ENCODE measurements at regions not wholly inside any gene's neighbourhood (a gene's known extent, or its start where the extent isn't known, plus 50 kb on each side); places are given as distances from the start of the nearest gene placed in this dataset.

- H3K9me3 Mint-ChIP-seq (ENCODE audit: unreplicated experiment), result no peaks in the 10 kb centered on the region
- no peak overlapping the region for H3K27ac Mint-ChIP-seq (ENCODE audit: unreplicated experiment)
- no peak for DNase-seq
- H3K4me1 Mint-ChIP-seq (ENCODE audit: low read depth, unreplicated experiment), result peaks cover 4% of the 10 kb centered on the region
- H3K4me3 Mint-ChIP-seq (ENCODE audit: unreplicated experiment), result no peak overlapping the region
- H3K36me3 Mint-ChIP-seq (ENCODE audit: unreplicated experiment), result peaks cover 6% of the 10 kb centered on the region
- TF ChIP-seq, protein P1, sequence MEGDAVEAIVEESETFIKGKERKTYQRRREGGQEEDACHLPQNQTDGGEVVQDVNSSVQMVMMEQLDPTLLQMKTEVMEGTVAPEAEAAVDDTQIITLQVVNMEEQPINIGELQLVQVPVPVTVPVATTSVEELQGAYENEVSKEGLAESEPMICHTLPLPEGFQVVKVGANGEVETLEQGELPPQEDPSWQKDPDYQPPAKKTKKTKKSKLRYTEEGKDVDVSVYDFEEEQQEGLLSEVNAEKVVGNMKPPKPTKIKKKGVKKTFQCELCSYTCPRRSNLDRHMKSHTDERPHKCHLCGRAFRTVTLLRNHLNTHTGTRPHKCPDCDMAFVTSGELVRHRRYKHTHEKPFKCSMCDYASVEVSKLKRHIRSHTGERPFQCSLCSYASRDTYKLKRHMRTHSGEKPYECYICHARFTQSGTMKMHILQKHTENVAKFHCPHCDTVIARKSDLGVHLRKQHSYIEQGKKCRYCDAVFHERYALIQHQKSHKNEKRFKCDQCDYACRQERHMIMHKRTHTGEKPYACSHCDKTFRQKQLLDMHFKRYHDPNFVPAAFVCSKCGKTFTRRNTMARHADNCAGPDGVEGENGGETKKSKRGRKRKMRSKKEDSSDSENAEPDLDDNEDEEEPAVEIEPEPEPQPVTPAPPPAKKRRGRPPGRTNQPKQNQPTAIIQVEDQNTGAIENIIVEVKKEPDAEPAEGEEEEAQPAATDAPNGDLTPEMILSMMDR (IDR thresholded peaks at IDR 0.05; ENCODE audit: partially characterized antibody, unreplicated experiment), result no peak
- H3K27me3 Mint-ChIP-seq (ENCODE audit: unreplicated experiment), result peaks cover 6% of the 10 kb centered on the region
Measured at GRCh38 chr5:57551251-57551650, 68.6 kb upstream of the ACTBL2 start.

DNA sequence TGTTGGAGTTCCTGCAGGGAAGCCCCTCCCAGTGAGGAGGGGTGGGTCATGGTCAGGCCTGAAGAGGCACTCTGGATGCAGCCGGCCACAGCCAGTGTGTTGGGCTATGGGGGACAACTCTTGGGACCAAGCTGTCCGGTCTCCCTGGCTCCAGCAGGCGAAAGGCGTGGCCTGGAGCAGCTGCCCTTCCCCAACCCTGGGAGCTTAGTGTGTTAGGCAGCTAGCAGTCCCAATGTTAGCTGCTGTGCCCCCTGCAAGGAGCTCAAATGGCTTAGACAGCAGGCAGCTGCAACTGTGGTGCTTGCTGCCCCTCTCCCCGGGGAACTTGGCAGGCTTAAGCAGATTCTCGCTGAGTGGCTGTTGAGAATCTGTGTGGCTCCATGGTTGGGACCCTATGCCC, 67.5 kb upstream of the ACTBL2 start:
- H3K4me3 Mint-ChIP-seq (ENCODE audit: unreplicated experiment), result no peak overlapping the region
- peak; percentile 50 for DNase-seq
- TF ChIP-seq, protein P1 (IDR thresholded peaks at IDR 0.05; ENCODE audit: partially characterized antibody, unreplicated experiment), result no peak

DNA sequence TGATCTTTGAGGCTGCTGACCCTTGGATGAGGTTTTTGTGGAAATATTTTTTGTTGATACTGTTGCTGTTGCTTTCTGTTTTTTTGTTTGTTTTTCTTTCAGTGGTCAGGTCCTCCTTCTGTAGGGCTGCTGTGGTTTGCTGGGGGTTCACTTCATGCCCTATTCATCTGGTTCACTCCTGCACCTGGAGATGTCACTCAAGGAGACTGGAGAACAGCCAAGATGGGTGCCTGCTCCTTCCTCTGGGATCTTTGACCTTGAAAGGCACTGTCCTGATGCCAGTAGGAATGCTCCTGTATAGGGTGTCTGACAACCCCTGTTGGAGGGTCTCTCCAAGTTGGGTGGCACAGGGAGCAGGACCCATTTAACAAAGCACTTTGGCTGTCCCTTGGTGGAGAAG, 67.0 kb upstream of the ACTBL2 start:
- Mint-ChIP-seq H3K27ac (ENCODE audit: unreplicated experiment) (no peak overlapping the region), H3K27me3 (ENCODE audit: unreplicated experiment) (peaks cover 4% of the 10 kb centered on the region), H3K9me3 (ENCODE audit: unreplicated experiment) (no peaks in the 10 kb centered on the region), H3K36me3 (ENCODE audit: unreplicated experiment) (peaks cover 6% of the 10 kb centered on the region), H3K4me1 (ENCODE audit: low read depth, unreplicated experiment) (peaks cover 4% of the 10 kb centered on the region), H3K4me3 (ENCODE audit: unreplicated experiment) (no peak overlapping the region)
- TF ChIP-seq, protein P1 (IDR thresholded peaks at IDR 0.05; ENCODE audit: partially characterized antibody, unreplicated experiment), result no peak
- no peak for DNase-seq

More for the DNA sequence above, 67.5 kb upstream of the ACTBL2 start:
- Mint-ChIP-seq H3K9me3 (ENCODE audit: unreplicated experiment) (no peaks in the 10 kb centered on the region), H3K36me3 (ENCODE audit: unreplicated experiment) (peaks cover 6% of the 10 kb centered on the region), H3K4me1 (ENCODE audit: low read depth, unreplicated experiment) (peaks cover 4% of the 10 kb centered on the region), H3K27me3 (ENCODE audit: unreplicated experiment) (peaks cover 6% of the 10 kb centered on the region), H3K27ac (ENCODE audit: unreplicated experiment) (no peak overlapping the region)

GRCh38 chr5:57540823-57541222, 58.2 kb upstream of the ACTBL2 start:
- Mint-ChIP-seq H3K4me1 (ENCODE audit: low read depth, unreplicated experiment) (no peaks in the 10 kb centered on the region), H3K27ac (ENCODE audit: unreplicated experiment) (no peak overlapping the region), H3K9me3 (ENCODE audit: unreplicated experiment) (no peaks in the 10 kb centered on the region), H3K27me3 (ENCODE audit: unreplicated experiment) (no peaks in the 10 kb centered on the region), H3K4me3 (ENCODE audit: unreplicated experiment) (no peak overlapping the region), H3K36me3 (ENCODE audit: unreplicated experiment) (no peaks in the 10 kb centered on the region)
- no peak for DNase-seq
- TF ChIP-seq, protein P1 (IDR thresholded peaks at IDR 0.05; ENCODE audit: partially characterized antibody, unreplicated experiment), result no peak

DNA sequence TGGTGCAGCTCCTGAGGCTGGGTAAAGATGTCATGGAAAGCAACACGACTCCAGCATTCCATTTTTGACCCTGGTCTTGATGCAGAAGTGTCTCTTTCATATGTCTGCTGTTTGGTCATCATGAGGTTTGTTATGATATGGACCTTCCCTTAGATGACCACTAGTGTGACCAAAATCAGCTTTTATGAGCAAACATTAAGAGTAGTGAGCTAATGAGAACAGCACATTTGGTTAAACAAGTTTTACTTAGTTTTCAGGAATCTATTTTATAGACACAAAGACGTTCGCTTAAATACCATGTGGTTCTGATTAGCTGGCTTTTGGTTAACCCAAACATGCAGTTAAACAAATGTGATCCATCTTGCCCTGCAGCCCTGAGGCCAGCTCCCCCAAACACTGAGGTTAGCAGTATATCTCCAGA, 56.7 kb upstream of the ACTBL2 start:
- H3K27ac Mint-ChIP-seq (ENCODE audit: unreplicated experiment), result no peak overlapping the region
- no peak for DNase-seq
- no peaks in the 10 kb centered on the region for H3K4me1 Mint-ChIP-seq (ENCODE audit: low read depth, unreplicated experiment)
- no peak overlapping the region for H3K4me3 Mint-ChIP-seq (ENCODE audit: unreplicated experiment)
- H3K36me3 Mint-ChIP-seq (ENCODE audit: unreplicated experiment), result no peaks in the 10 kb centered on the region
- H3K9me3 Mint-ChIP-seq (ENCODE audit: unreplicated experiment), result no peaks in the 10 kb centered on the region
- TF ChIP-seq, protein P1 (IDR thresholded peaks at IDR 0.05; ENCODE audit: partially characterized antibody, unreplicated experiment), result no peak
- no peaks in the 10 kb centered on the region for H3K27me3 Mint-ChIP-seq (ENCODE audit: unreplicated experiment)
